ENCODE measurements at regions not wholly inside any gene's neighbourhood (a gene's known extent, or its start where the extent isn't known, plus 50 kb on each side); places are given as distances from the start of the nearest gene placed in this dataset.
A peak's percentile ranks its signal among the peaks of the same experiment; 100 is the strongest.

DNA sequence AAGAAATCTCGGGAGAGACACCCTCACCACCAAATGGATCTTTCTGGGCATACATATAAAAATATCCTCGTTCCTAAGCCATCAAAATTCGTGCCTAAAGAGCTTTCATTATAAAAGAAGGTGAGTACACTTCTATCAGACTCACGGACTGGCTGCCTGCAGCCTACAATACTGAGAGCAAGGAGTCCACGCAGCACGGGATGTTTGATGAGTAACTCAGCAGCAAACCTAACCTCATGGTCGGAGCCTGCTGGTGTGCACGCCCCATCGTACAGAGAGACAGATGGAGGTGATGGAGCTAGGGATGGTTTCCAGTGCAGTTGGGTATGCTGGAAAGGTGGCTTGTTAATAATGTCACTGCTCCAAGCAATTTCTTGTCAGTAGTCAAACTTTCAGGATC is 256.2 kb downstream of the FIGN start:
- no peak overlapping the region for H3K27ac ChIP-seq
- no peak for DNase-seq (ENCODE audit: low spot score)
- H3K27me3 ChIP-seq, result no peaks in the 10 kb centered on the region
- H3K36me3 ChIP-seq, result no peaks in the 10 kb centered on the region
- H3K4me3 ChIP-seq, result no peak overlapping the region
- no peak for TF ChIP-seq CTCF (IDR thresholded peaks at IDR 0.05)
- no peaks in the 10 kb centered on the region for H3K4me1 ChIP-seq
- no peaks in the 10 kb centered on the region for H3K9me3 ChIP-seq

DNA sequence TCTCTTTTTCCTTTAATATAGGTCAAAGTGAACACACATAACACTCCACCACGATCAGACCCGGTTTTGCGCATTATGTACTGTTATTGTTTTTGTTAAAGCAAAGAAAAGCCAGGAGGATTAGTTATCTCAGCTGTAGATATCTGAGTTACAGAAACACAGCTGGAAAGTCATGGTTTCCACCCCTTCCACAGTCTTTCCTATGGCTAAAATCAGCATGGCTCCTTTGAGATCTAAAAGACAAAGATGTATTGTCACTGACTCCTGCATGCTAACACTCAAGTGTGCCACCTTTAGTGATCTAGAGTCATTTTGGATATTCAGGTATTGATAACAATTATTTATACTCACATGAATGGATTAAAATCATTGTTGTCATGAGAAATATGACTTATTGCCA is 260.0 kb downstream of the FIGN start:
- no peaks in the 10 kb centered on the region for H3K4me1 ChIP-seq
- no peaks in the 10 kb centered on the region for H3K36me3 ChIP-seq
- H3K27me3 ChIP-seq, result no peaks in the 10 kb centered on the region
- no peak for TF ChIP-seq CTCF (IDR thresholded peaks at IDR 0.05)
- DNase-seq (ENCODE audit: low spot score), result no peak
- no peaks in the 10 kb centered on the region for H3K9me3 ChIP-seq
- no peak overlapping the region for H3K4me3 ChIP-seq
- no peak overlapping the region for H3K27ac ChIP-seq

- H3K4me3 ChIP-seq, result no peak overlapping the region
- H3K4me1 ChIP-seq, result no peaks in the 10 kb centered on the region
- H3K36me3 ChIP-seq, result no peaks in the 10 kb centered on the region
- no peak for DNase-seq (ENCODE audit: low spot score)
- H3K27ac ChIP-seq, result no peak overlapping the region
- H3K9me3 ChIP-seq, result no peaks in the 10 kb centered on the region
- no peak for TF ChIP-seq CTCF (IDR thresholded peaks at IDR 0.05)
- no peaks in the 10 kb centered on the region for H3K27me3 ChIP-seq
Measured at GRCh38 chr2:163474889-163475288, 260.9 kb downstream of the FIGN start.

DNA sequence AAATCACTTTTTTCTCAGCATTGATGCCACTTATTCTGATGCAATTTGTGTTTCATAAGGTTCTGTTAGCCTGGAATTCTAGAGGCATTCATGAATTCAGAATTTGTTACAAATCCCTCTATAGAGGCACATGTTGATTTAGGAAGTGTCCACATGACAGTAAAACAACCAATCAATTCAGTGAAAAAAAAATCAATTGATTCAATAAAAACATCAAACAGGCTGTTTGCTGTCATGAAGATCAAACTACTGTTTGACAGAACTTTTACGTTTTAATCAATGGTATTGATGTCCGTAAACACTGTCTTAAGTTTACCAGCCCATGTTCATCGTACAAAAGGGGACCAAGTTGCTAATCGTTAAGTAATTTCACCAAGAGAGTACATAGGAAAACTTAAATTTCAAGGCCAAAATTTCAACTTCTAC is 261.5 kb downstream of the FIGN start:
- Histone ChIP-seq H3K36me3 (no peaks in the 10 kb centered on the region), H3K9me3 (no peaks in the 10 kb centered on the region), H3K4me1 (no peaks in the 10 kb centered on the region), H3K27me3 (no peaks in the 10 kb centered on the region), H3K4me3 (no peak overlapping the region), H3K27ac (no peak overlapping the region)
- DNase-seq (ENCODE audit: low spot score), result no peak
- no peak for TF ChIP-seq CTCF (IDR thresholded peaks at IDR 0.05)

- H3K4me1 ChIP-seq, result no peaks in the 10 kb centered on the region
- DNase-seq (ENCODE audit: low spot score), result no peak
- H3K9me3 ChIP-seq, result no peaks in the 10 kb centered on the region
- peak in 1 of 2 donors; percentile 57 for TF ChIP-seq CTCF (IDR thresholded peaks at IDR 0.05)
- no peaks in the 10 kb centered on the region for H3K27me3 ChIP-seq
- no peak overlapping the region for H3K4me3 ChIP-seq
- H3K27ac ChIP-seq, result no peak overlapping the region
- no peaks in the 10 kb centered on the region for H3K36me3 ChIP-seq
Measured at GRCh38 chr2:163471947-163472346, 263.9 kb downstream of the FIGN start.

DNA sequence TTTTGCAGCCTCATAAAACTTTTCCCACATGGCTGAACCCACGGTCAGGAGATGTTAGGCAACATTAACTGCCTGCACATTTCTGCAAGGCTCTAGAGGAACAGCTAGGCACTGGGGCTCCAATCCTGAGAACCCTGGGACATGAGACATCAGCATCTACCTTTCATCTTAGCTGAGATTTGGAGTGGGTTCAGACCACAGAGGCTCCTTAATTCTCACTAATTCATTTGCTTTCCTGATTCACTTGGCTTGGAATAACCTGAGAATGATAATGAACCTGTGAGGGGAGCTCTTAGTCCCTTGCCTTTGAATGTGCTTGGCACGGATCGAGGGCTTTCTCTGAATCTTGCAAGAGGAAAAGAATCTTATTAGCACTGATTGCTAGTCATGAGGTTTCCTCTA is 266.2 kb downstream of the FIGN start:
- Histone ChIP-seq H3K4me3 (no peak overlapping the region), H3K27ac (no peak overlapping the region), H3K9me3 (no peaks in the 10 kb centered on the region), H3K27me3 (no peaks in the 10 kb centered on the region), H3K4me1 (peaks cover 0 to 9% of the 10 kb centered on the region in 2 donors), H3K36me3 (no peaks in the 10 kb centered on the region)
- DNase-seq (ENCODE audit: low spot score), result no peak
- TF ChIP-seq CTCF (IDR thresholded peaks at IDR 0.05), result no peak

All from right atrium auricular region (tissue), 2 donors.